HG03575 (cell line): ENCODE measurements at regions not wholly inside any gene's neighbourhood (a gene's known extent, or its start where the extent isn't known, plus 50 kb on each side); places are given as distances from the start of the nearest gene placed in this dataset.

Experiments
- ATAC-seq: cut with Tn5 transposase; IDR thresholded peaks from one replicate; pipeline ENCODE4 v1.9.1; 2021; ENCODE audit not compliant: unreplicated experiment, insufficient number of reproducible peaks, low FRiP score; ENCODE audit errors: extremely low read depth

DNA sequence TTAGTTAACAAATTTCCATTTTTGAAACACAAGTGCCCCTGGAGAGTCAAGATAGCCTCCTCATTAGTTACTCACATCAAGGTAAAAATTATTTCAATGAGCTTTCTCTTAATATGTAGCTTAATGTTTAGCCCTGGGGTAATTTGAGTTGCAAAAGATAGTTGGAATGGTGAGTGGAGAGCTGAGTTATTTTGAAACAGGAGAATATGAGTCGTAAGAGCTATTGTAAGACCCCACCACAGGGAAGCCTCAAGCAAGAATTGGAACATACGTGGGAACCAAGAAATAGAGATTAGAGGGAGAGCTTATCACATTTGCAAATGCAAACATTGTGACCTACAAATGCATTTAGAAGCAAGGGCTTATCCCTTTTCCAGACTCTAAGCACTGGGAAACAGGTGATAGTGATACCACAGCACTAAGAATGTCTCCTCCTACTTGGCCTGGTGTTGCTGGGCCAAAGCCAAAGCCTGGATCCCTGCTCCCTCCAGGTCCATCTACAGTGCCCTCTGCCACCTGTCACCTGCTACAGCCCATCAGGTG lies 635.1 kb downstream of the PTPRC start:
- ATAC-seq, result no peak

DNA sequence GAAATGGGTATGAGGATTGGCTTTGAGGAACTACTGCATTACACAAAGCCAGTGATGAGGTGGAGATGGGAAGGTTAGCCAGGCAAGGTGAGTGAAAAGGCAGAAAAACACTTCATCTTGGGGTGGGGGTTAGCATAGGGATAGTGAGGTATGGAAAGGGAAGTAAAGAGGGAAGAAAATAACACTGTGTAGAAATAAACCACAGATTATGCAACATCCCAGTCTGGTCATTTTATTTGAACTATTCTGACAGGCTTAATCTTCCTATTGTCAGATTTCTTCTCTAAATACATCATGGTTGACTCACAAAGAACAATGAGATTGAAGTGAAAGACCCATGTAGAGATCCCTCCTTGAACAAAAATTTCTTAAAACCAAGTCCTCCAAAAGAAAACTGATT lies 640.2 kb downstream of the PTPRC start:
- ATAC-seq, result no peak

DNA sequence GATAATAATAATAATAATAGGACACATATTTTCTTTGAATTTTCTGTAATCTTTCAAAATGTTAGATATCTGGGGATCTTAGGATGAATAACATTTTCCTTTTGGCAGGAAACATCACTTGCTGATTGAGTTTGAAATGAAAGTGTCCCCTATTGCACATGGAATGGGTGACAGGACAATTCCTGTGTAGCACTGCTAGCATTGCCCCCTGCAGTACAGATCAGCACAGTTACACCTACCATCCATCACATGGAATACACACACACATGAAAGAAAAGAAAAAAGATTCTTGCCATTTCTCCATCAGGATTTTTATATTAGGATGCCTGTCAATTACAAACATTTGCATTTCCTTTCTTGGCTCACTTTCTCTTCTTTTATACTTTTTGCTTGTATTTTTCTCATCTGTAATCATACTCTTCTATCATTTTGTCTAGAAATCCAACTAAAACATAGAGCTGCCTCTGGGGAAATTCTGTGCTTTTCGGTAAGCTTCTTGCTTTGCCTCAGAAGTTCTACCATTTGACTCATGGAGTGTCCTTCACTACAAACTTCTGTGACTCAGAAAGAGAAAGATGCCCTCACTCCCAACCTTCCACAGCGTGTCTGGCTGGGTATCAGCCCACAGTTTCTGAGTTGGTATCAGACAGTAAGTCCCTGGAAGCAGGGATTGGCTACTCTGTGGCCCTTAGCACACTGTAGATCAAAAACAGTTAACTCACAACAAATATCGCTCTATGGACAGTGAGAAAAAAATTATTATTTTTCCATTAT lies 641.2 kb downstream of the PTPRC start:
- ATAC-seq, result no peak

DNA sequence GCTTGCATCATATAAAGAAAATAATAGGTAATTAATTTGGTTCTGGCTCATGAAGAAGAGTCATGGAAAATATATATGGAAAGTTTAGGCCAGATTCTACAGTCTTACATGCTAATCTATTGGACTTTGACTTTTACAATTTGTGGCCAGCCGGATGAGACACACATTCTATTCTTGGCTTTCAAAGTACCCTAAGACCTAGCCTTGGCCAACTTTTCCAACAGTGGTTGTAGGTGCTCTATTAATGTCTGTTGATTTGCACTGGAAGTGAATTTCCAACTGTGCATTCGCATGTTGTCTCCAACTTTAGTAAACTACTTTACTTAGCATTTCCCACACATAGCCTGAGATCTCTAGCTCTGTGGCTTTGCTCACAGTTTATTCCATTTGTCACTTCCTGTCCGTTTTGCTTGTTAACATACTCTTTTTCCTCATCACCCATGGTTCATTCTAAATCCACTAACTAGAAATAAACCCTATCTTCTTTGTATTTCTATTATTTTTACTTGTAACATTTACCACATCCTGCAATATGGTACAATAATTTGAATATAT lies 644.0 kb downstream of the PTPRC start:
- no peak for ATAC-seq

DNA sequence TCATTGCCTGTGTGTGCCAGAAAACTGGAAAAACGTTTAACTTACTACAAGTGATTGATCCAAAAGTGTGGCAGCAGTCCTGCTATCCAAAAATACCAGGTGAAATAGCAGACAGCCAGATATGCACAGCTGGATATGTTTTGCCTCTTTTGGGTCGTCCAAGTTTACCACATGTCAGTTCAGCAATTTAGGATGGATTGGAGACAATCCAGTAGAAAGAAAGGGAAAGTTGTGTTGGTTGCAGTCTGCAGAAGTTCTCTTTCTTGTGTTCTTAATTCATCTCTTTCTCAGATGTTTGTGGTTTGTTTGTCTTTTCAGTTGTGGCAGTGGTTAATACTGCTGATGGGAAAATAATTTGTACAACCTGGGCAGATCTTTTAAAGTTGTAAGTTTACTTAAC lies 645.0 kb downstream of the PTPRC start:
- no peak for ATAC-seq

DNA sequence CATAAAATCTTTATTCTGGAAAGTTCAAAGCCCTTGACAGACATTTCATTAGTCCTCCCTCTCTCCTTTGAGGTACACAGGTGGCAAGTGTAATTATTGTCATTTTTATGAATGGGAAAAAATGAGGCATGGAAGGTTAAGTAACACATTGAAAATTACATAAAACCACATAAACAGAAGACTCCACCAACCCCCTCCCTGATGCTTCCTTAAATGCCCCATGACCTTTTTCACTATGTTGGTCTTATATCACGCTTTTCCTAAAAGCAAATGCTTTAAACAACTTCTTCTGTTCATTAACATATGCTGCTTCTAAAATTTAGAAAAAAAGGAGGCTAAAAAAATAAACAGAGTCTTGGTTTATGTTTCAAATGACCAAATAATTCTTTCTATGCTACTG lies 648.4 kb downstream of the PTPRC start:
- ATAC-seq, result no peak

DNA sequence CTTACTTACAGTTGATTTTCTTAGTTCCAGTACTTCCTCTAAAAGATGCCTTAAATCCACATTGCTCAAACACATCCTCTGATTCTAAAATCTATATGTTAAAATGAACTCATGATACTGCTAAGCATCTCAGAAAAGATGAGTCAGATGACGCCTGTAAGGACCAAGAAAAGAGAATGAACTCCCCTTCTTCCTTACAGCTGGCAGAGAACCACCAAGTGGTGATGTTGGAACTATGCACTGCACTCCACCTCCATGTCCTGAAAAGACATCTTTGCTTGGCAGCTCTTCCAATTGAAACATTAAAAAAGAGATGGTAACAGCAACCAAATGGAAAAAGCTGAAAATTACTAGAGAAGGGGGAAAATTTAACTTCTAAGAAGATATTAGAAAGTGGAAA lies 648.8 kb downstream of the PTPRC start:
- no peak for ATAC-seq

DNA sequence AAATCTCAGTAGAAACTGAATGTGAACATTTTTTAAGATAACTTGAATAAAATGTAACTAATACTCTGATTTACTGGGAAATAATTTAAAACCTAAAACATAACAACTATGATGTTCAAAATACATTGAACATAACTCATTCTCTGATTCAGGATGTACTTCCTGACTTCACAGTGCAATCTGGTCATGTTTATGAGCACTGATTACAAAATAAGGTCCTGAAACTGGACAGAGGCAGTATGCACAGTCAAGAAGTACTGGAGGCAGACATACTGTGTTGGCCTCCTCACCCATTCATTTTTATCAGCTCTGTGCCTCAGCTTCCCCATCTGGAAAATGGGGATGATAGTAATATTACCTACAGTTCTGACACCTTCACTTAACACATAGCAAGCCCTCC lies 651.3 kb downstream of the PTPRC start:
- no peak for ATAC-seq

DNA sequence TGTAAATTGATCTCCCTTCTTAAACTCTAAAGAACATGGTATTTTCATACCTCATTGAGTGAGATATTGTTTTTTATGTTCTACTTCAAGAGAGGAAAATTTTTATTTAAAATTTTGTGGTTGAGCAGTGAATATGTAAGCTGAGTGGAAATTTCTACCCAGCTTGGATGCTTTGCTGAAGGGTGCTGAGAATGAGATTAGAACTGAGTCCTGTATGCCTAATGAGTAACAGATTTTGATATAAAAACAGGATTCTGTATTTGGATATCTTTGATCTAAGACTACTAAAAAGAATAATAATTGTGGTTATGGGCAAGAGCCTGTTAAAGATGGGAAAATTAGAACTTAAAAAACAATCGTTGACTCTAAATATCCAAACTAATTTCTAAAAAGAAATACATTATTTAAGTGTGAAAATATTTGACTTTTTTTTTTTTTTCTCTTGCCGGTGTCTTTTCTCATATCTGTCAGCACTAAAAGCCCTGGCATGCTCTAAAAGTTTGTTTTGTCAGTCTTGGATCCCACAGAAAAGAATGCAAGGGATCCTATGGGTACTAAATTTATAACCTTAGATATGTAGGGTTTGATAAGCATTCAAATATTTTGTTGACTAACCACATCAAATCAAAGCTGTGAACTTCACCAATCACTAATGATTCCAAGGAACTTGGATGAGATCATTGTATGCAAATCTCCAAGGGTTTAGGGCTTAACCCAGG lies 652.3 kb downstream of the PTPRC start:
- ATAC-seq, result no peak

DNA sequence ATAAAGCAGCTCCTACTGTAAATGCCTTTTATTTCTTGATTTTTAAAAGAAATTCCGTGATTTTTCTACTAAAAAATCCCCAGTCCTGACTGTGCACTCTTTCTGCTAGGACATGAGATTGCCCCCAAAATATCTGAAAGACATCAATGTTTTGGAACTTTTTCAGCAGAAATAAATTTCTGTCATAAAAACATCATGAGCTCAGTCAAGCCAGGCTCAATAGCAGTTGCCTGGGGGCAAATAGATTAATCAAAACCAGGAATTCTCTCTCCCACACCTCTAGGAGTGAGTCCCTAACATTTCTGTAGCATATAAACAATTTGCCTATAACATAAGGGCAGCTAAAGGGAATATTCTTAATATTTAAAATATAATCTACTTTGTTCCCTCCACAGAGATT lies 654.1 kb downstream of the PTPRC start:
- no peak for ATAC-seq

DNA sequence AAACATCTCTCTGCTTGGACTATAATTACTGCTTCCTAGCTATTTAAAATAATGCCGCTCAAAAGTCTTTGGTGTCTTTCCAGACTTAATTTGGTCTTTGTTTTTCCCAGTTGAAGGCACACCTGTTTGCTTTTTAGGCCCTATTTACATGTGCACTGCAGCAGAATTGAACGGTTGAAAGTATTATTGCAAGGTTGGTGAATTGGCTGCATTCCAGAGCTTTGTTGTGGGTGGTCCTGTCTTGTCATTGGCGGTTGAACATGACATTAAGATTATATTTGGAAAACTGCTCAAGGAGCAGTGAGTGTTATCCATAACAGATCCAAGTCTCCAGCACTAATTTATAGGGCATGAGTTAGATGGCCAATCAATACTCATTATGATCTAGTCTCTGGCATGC lies 656.3 kb downstream of the PTPRC start:
- ATAC-seq, result no peak

DNA sequence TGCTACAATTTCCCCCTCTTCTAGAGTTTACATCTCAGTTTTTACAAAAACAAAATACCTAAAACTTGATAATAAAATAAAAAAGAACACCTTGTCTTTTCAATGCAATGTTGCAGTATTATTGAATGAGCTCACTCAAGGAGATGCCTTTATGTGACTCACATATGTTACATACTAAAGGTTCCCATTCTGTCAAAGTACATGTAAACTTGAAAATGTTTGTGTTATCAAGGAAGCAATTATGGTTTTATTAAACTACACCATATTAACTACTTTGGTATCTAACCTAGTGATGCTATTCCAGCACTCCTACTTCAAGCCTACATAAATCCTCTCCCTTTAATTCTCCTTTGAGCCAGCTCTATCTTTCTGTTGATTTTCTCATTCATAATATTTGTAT lies 658.3 kb downstream of the PTPRC start:
- no peak for ATAC-seq

DNA sequence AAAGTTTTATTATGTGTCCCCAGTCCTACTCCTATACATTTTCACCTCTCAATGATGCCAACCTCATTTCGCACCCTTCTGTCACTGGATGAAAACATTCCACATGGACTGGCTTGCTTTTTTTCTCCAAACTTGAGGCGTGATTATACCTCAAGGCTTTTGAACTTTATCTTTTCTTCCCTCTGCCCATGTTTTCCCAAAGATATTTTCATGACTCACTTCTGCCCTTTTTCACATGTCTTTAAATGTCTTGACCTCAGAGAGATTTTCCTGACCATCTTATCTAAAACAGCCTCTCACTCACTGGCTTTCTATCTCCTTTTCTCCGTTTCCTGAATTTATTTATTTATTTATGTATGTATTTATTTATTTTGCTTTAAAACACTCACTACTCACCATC lies 659.0 kb downstream of the PTPRC start:
- ATAC-seq, result no peak

DNA sequence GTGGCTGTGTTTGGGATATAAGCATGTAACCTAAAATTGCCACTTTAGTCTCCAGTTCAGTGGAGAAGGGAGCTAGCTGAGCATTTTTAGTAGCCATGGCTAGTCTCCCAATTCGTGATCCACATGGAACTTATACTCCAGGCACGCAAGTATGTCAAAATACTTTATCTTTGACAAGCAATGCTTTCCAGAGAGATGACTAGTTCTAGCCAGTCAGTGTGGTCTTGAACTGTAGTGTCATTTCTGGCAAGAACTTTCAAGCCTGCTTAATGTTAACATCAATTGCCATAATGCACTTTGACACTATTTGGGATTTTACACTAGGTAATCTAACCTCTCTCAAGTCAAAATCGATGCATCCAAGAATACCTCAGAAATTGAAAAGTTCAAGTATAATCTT lies 660.0 kb downstream of the PTPRC start:
- no peak for ATAC-seq

DNA sequence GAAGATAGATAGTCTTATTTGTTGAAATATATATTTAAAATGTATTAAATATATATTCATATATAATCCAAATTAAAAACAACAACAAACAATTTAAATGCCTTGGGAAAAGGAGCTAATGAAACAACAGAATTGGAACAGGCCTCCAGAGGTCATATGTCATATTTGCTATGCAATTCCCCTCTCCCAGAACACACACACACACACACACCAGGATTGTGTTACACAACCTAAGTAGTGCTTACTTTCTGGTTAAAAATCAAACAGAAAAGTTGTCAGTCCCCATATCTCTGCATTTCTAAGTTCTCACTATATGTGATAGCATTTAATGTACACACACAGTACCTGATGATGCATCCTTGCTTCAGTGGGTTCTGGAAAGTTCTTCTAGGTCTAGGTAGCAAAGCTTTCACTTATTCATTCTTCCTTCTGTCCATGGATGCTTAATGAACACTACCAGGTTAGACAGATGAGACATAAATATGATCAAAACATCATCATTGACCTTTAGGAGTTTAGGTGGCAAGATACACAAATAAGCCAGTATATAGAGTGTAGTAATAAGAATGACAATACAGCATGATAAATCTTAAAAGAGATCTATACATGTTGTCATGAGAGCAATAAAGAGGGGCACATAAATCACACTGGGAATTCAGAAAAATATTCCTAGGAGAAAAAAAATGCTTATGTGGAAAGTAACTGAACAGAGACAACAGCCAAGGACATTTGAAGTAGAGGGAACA lies 662.8 kb downstream of the PTPRC start:
- no peak for ATAC-seq

DNA sequence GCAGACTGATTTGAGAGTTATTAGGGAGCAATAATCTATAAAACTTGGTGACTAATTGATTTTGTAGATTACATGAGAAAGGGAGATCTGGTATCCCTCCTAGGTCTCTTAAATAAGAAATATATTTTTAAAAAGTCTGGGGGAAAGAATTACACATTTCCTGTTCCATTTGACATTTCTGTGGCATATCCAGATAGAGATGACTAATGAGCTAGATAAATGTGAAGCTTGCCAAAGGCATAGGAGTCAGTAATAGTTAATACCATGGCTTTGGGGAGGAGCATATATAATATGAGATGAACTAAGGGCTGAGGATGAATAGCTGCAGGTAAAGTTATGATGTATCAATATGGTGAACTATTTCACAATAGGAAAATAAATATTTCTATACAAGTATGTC lies 663.7 kb downstream of the PTPRC start:
- no peak for ATAC-seq

DNA sequence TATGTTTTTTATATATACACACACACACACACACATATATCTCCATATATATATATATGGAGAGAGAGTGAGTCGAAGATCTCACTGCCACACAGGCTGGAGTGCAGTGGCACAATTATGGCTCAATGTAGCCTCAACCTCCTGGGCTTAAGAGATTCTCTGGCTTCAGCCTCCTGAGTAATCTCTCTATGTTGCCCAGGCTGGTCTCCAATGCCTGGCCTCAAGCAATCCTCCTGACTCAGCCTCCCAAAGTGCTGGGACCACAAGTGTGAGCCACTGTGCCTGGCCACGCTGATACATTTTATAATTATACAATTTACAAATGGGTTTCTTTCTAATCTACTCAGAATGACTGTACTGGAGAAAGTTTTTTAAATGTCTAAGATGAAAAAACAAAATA lies 664.2 kb downstream of the PTPRC start:
- no peak for ATAC-seq

DNA sequence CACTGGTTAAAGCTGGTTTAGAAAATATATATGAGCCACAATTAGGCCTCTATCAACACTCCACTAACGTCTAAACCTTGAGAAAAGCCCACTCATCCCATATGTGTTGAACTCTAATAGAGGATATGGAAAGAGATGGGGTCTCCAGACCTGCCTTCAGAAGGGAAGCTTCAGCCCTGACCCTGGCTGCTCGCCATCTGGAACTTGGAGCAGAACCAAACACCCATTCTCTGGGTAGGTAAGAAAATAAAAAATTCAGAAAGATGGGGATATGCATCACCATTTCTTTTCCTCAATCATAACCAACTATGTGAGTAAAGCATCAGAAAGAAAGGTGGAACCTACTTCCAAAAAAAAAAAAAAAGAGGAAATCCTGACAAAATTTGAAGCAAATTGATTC lies 666.2 kb downstream of the PTPRC start:
- no peak for ATAC-seq

DNA sequence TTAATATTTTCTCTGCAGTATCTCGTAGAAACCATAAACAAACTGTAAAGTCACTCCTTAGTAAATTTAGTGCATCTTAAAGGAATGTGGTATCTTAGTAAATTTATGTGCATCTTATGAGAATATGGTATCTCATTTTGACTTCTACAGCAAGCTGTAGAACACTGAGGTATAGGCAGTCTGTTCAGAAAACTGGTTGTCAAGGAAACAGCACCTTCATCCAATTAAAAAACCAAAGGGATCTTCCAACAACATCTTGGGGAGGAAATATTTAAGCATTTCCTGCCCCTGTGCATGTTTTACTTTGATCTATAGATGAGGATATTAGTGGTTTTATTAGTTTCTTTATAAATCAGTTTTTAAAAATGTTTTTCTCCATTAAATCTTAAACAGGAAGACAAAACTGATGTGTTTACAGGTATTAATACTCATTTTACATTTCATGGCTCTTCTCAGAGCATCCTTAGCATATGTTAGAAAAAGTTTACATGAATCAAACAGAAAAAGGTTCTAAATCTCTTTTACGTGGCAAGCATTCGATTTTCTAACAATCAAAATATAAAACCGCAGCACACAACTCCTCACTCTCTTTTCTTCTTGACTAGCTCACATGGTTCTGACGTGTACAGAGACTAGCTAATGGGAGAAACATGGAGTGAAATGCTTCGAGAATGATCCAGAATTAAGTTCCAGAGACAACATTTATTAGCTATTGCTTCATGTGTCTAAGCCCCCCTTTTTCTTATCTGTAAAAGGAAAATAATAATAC lies 668.8 kb downstream of the PTPRC start:
- ATAC-seq, result no peak
